Mucosa of descending colon (tissue), 3 donors: ENCODE measurements at regions not wholly inside any gene's neighbourhood (a gene's known extent, or its start where the extent isn't known, plus 50 kb on each side); places are given as distances from the start of the nearest gene placed in this dataset.
A peak's percentile ranks its signal among the peaks of the same experiment; 100 is the strongest.

Experiments used
- ATAC-seq: fragments of 200-7000 bp; cut with Tn5 transposase; one replicate; pipeline ENCODE4 v1.9.1; 2020; ENCODE audit warnings: mild to moderate bottlenecking, moderate library complexity
- DNase-seq, 3 donors: peaks; one replicate each; pipeline ENCODE4 v3.0.0-alpha.2; 2020
- H3K36me3 ChIP-seq: fragments of 200-600 bp; one replicate; pipeline ENCODE4 v1.8.0; 2021; ENCODE audit warnings: low read depth, mild to moderate bottlenecking
- H3K4me1 ChIP-seq: fragments of 200-600 bp; one replicate; pipeline ENCODE4 v1.8.0; 2021; ENCODE audit warnings: low read depth, mild to moderate bottlenecking
- H3K4me3 ChIP-seq: fragments of 200-600 bp; one replicate; pipeline ENCODE4 v1.8.0; 2021; ENCODE audit warnings: mild to moderate bottlenecking
- H3K9me3 ChIP-seq: fragments of 200-600 bp; one replicate; pipeline ENCODE4 v1.8.0; 2021; ENCODE audit warnings: mild to moderate bottlenecking
- intact Hi-C, 2 donors: fragments of 100-400 bp; cut with DNase I in 1 of 2; cut with micrococcal nuclease in 1 of 2; formaldehyde crosslinking; loops; one replicate each; pipeline versions ENCODE4 v1.11.0 to v1.11.1; 2022; cut with DNase I, micrococcal nuclease
- TF ChIP-seq, protein P1 (sequence below): fragments of 200-600 bp; IDR thresholded peaks from one replicate; pipeline ENCODE4 v1.8.0; 2022; ENCODE audit warnings: antibody characterized with exemption, mild to moderate bottlenecking
- donor health status: DM: no; HTN: no; CAD: no; lungs with moderate emphysema.
- donor health status: DM: no; HTN: no; CAD: no.
- donor health status: DM: no; HTN: yes; CAD: no.

- H3K4me1 ChIP-seq = no peaks in the 10 kb centered on the region
- DNase-seq (no peak), ATAC-seq (no peak)
- intact Hi-C loops = no loop called here
- H3K4me3 ChIP-seq = no peak overlapping the region
- H3K36me3 ChIP-seq = no peaks in the 10 kb centered on the region
- H3K9me3 ChIP-seq = no peaks in the 10 kb centered on the region
- TF ChIP-seq, protein P1, sequence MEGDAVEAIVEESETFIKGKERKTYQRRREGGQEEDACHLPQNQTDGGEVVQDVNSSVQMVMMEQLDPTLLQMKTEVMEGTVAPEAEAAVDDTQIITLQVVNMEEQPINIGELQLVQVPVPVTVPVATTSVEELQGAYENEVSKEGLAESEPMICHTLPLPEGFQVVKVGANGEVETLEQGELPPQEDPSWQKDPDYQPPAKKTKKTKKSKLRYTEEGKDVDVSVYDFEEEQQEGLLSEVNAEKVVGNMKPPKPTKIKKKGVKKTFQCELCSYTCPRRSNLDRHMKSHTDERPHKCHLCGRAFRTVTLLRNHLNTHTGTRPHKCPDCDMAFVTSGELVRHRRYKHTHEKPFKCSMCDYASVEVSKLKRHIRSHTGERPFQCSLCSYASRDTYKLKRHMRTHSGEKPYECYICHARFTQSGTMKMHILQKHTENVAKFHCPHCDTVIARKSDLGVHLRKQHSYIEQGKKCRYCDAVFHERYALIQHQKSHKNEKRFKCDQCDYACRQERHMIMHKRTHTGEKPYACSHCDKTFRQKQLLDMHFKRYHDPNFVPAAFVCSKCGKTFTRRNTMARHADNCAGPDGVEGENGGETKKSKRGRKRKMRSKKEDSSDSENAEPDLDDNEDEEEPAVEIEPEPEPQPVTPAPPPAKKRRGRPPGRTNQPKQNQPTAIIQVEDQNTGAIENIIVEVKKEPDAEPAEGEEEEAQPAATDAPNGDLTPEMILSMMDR = no peak
Observed at GRCh38 chrX:34377645-34378044, 245.5 kb upstream of the FAM47A start.

DNA sequence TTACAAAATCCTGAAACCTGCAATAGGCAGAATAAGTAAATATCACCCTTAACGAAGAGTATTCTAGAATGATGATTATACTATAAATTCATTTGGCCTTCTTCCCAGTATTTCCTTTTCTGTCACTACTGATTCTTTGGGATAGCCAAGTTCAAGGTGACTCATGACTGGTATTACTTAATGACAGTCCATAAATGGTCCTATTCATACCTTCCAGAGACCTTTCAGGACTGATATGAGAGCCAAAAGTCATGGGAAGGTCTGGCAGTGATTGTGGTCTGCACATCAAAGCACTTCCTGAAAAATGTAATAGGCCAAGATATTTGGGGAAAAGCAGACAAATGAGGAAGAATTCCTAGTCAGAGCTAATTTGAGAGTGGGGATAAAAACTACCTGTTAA, 239.6 kb upstream of the FAM47A start:
- Histone ChIP-seq H3K9me3 (no peaks in the 10 kb centered on the region), H3K4me3 (no peak overlapping the region), H3K36me3 (no peaks in the 10 kb centered on the region), H3K4me1 (no peaks in the 10 kb centered on the region)
- no peak for ATAC-seq
- TF ChIP-seq, protein P1 = no peak
- intact Hi-C loops = no loop called here
- no peak for DNase-seq

GRCh38 chrX:34365471-34365870, 233.4 kb upstream of the FAM47A start:
- intact Hi-C loops = no loop called here
- DNase-seq (peak in 1 of 3 donors; percentile 31), ATAC-seq (no peak)
- Histone ChIP-seq H3K4me3 (no peak overlapping the region), H3K4me1 (no peaks in the 10 kb centered on the region), H3K9me3 (no peaks in the 10 kb centered on the region), H3K36me3 (no peaks in the 10 kb centered on the region)
- TF ChIP-seq, protein P1 = no peak

DNA sequence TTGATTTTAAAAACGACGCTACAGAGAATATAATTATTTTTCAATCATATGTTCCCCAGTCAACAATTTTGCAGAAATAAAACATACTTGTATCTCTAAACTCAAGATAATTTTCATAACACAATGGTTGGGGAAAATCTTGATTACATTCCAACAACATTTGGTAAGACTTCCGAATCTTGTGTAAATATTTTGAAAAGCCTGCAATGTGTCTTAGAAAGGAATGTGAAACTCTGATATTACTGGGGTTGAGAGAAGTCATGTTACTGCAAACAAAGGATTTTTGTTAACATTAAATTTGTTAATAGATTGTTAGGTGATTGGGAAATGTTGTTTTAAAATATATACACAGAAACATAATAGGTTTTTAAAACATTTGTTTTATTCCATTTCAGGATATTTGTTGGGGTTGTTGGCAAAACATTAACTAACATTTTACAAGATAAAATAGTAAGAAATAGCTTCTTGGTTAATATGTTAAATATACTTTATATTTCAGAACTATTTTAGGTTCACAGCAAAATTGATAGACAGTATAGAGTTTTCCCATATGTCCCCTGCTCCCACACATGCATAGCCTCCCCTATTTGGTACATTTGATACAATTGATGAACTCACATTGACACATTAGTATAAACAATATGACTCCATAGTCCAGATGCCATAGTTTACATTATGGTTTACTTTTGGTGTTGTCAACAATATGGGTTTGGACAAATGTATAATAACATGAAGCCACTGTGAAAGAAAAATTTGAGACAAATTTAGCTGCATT, 218.6 kb upstream of the FAM47A start:
- no peak overlapping the region for H3K4me3 ChIP-seq
- no peaks in the 10 kb centered on the region for H3K36me3 ChIP-seq
- no peak for ATAC-seq
- TF ChIP-seq, protein P1 = no peak
- no peaks in the 10 kb centered on the region for H3K4me1 ChIP-seq
- intact Hi-C loops = no loop called here
- H3K9me3 ChIP-seq = no peaks in the 10 kb centered on the region
- DNase-seq = no peak

- H3K4me3 ChIP-seq = no peak overlapping the region
- no peaks in the 10 kb centered on the region for H3K4me1 ChIP-seq
- ATAC-seq (no peak), DNase-seq (no peak)
- intact Hi-C loops = no loop called here
- no peaks in the 10 kb centered on the region for H3K9me3 ChIP-seq
- TF ChIP-seq, protein P1 = no peak
- no peaks in the 10 kb centered on the region for H3K36me3 ChIP-seq
Observed at GRCh38 chrX:34343001-34343400, 210.9 kb upstream of the FAM47A start.
